ENCODE measurements at regions not wholly inside any gene's neighbourhood (a gene's known extent, or its start where the extent isn't known, plus 50 kb on each side); places are given as distances from the start of the nearest gene placed in this dataset.

GRCh38 chr10:63994371-63994770, 473.2 kb downstream of the REEP3 start:
- no peak for DNase-seq (ENCODE audit: low spot score)
- TF ChIP-seq CTCF (IDR thresholded peaks at IDR 0.05), result no peak
- Histone ChIP-seq H3K4me3 (no peak overlapping the region), H3K27ac (no peak overlapping the region)

- no peak for DNase-seq (ENCODE audit: low spot score)
- Histone ChIP-seq H3K4me3 (no peak overlapping the region), H3K27ac (no peak overlapping the region)
- no peak for TF ChIP-seq CTCF (IDR thresholded peaks at IDR 0.05)
Measured at GRCh38 chr10:64007157-64007556, 486.0 kb downstream of the REEP3 start.

- no peak for DNase-seq (ENCODE audit: low spot score)
- no peak for TF ChIP-seq CTCF (IDR thresholded peaks at IDR 0.05)
- no peak overlapping the region for H3K4me3 ChIP-seq
- H3K27ac ChIP-seq, result no peak overlapping the region
Measured at GRCh38 chr10:64010711-64011110, 489.5 kb downstream of the REEP3 start.

GRCh38 chr10:64011912-64012714, 490.9 kb downstream of the REEP3 start:
- TF ChIP-seq CTCF (IDR thresholded peaks at IDR 0.05), result no peak
- DNase-seq (ENCODE audit: low spot score), result no peak
- no peak overlapping the region for H3K27ac ChIP-seq

GRCh38 chr10:64014281-64014680, 493.1 kb downstream of the REEP3 start:
- no peak overlapping the region for H3K4me3 ChIP-seq
- DNase-seq (ENCODE audit: low spot score), result no peak
- H3K27ac ChIP-seq, result no peak overlapping the region
- no peak for TF ChIP-seq CTCF (IDR thresholded peaks at IDR 0.05)

More at GRCh38 chr10:64011912-64012714, 490.9 kb downstream of the REEP3 start:
- no peak overlapping the region for H3K4me3 ChIP-seq

GRCh38 chr10:64023926-64024470, 502.8 kb downstream of the REEP3 start:
- Histone ChIP-seq H3K4me3 (no peak overlapping the region), H3K27ac (no peak overlapping the region)
- no peak for DNase-seq (ENCODE audit: low spot score)
- TF ChIP-seq CTCF (IDR thresholded peaks at IDR 0.05), result no peak

- H3K4me3 ChIP-seq, result no peak overlapping the region
- TF ChIP-seq CTCF (IDR thresholded peaks at IDR 0.05), result no peak
- no peak overlapping the region for H3K27ac ChIP-seq
- DNase-seq (ENCODE audit: low spot score), result no peak
Measured at GRCh38 chr10:64033711-64034110, 512.5 kb downstream of the REEP3 start.

Measured in coronary artery (tissue), 2 donors.